PC-3 (cell line): ENCODE measurements at regions not wholly inside any gene's neighbourhood (a gene's known extent, or its start where the extent isn't known, plus 50 kb on each side); places are given as distances from the start of the nearest gene placed in this dataset.

Source experiments
- CTCF ChIP-seq: fragments of 300-600 bp; sonication (generic); conservative IDR thresholded peaks from 2 replicates; pipeline ENCODE4 v1.5.1; 2017; ENCODE audit warnings: antibody characterized with exemption, low read depth, mild to moderate bottlenecking, low read length
- EZH2 ChIP-seq: fragments of 300-600 bp; sonication (generic); IDR thresholded peaks from one replicate; pipeline ENCODE4 v1.6.1; 2017; ENCODE audit warnings: antibody characterized with exemption, mild to moderate bottlenecking, low read length; ENCODE audit not compliant: unreplicated experiment
- EZH2phosphoT487 ChIP-seq: fragments of 300-600 bp; sonication (generic); IDR thresholded peaks from 2 replicates; pipeline ENCODE4 v1.6.1; 2018; ENCODE audit warnings: mild to moderate bottlenecking, antibody characterized with exemption, low read length, borderline replicate concordance

- no peak for TF ChIP-seq CTCF
- no peak for TF ChIP-seq EZH2
- TF ChIP-seq EZH2phosphoT487 = no peak
Measured at GRCh38 chr2:104388296-104388695, 465.6 kb upstream of the POU3F3 start.
